ENCODE measurements at regions not wholly inside any gene's neighbourhood (a gene's known extent, or its start where the extent isn't known, plus 50 kb on each side); places are given as distances from the start of the nearest gene placed in this dataset.

DNA sequence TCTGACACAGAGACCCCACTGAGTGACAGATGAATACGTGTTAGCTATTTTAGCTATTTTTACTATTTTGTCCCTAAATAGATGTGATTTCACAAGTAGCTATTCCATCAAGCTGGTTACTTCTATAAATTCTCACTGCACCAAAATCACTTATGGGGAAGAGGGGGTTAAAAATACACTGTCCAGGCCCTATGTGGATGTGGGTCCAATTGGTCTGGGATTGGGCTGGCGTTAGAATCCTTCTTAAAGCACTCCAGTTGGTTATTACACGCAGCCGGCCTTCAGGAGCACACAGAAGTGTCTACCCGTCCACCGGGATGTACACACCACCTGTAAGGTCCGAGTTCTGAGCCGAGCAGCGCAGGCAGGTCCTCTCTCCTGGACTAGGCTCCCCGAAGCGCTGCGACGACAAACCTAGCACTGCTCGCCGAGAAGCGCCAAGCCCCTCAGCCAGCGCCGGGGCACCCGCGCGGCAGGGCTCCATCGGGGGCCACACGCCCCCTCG is 222.3 kb upstream of the MKLN1 start:
- peaks cover 7% of the 10 kb centered on the region for H3K36me3 ChIP-seq (ENCODE audit: insufficient read depth, low read length)
- DNase-seq (ENCODE audit: insufficient read length, low spot score, missing footprints), result peak; percentile 65
- H4K20me1 ChIP-seq (ENCODE audit: insufficient read depth, low read length), result peaks cover 38% of the 10 kb centered on the region
- TF ChIP-seq, protein P1, sequence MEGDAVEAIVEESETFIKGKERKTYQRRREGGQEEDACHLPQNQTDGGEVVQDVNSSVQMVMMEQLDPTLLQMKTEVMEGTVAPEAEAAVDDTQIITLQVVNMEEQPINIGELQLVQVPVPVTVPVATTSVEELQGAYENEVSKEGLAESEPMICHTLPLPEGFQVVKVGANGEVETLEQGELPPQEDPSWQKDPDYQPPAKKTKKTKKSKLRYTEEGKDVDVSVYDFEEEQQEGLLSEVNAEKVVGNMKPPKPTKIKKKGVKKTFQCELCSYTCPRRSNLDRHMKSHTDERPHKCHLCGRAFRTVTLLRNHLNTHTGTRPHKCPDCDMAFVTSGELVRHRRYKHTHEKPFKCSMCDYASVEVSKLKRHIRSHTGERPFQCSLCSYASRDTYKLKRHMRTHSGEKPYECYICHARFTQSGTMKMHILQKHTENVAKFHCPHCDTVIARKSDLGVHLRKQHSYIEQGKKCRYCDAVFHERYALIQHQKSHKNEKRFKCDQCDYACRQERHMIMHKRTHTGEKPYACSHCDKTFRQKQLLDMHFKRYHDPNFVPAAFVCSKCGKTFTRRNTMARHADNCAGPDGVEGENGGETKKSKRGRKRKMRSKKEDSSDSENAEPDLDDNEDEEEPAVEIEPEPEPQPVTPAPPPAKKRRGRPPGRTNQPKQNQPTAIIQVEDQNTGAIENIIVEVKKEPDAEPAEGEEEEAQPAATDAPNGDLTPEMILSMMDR (IDR thresholded peaks at IDR 0.05; ENCODE audit: extremely low read depth, low read depth, low read length), result no peak
- H3K4me2 ChIP-seq (ENCODE audit: insufficient read depth, low read length), result peak overlapping the region; percentile 84
- H3K9me3 ChIP-seq (ENCODE audit: low read depth, low read length), result no peaks in the 10 kb centered on the region
- H3K27me3 ChIP-seq (ENCODE audit: insufficient read depth, low read length), result no peaks in the 10 kb centered on the region
- peak overlapping the region; percentile 51 for H3K27ac ChIP-seq (ENCODE audit: low read depth, low read length)
- H3K79me2 ChIP-seq (ENCODE audit: insufficient read depth, low read length), result peaks cover 95% of the 10 kb centered on the region
- H2AFZ ChIP-seq (ENCODE audit: low read length), result no peak overlapping the region
- peak overlapping the region; percentile 71 for H3K4me3 ChIP-seq (ENCODE audit: insufficient read depth, low read length)
- H3K4me1 ChIP-seq (ENCODE audit: insufficient read depth, low read length), result peaks cover 38% of the 10 kb centered on the region

DNA sequence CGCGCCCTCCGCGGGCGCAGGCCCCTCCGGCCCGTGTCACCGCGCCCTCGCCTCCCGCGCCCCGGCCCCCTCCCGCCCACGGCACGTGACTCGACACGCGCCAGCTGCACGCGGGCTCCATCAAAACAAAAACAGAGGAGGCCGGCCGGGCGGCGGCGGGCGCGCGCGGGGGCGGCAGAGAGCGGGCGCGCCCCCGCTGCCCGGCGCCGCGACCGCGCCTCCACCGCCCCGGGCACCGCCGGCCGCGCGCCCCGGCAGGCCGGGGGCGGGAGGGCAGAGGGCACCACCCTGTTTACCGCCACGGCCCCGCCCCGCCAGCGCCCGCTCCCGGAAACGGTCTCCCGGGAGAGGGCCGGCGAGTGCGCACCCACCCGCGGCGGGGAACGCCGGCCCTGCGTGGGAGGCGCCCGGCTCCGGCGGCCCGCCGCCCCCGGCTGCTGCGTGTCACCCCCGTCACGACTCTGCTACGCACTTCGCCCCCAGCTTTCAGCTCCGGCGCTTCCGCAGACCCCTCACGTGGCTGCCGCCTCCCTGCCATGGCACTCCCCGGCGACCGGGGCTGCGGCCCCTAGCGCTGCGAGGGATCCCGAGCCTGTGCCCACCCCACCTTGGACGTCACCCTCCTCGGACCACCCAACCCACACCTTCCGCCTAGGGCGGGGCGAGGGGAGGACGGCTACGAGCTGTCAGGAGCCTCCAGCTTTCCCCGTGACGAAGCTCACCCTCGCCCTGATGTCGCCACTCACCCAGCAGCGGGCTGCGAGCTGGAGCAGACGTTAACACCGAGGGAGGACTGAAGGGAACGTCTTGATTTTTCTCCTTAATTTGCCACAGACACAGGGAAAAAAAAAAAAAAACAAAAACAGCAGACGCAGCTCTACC is 221.6 kb upstream of the MKLN1 start:
- Histone ChIP-seq H2AFZ (ENCODE audit: low read length) (peak overlapping the region; percentile 58), H3K79me2 (ENCODE audit: insufficient read depth, low read length) (peaks cover 93% of the 10 kb centered on the region)

DNA sequence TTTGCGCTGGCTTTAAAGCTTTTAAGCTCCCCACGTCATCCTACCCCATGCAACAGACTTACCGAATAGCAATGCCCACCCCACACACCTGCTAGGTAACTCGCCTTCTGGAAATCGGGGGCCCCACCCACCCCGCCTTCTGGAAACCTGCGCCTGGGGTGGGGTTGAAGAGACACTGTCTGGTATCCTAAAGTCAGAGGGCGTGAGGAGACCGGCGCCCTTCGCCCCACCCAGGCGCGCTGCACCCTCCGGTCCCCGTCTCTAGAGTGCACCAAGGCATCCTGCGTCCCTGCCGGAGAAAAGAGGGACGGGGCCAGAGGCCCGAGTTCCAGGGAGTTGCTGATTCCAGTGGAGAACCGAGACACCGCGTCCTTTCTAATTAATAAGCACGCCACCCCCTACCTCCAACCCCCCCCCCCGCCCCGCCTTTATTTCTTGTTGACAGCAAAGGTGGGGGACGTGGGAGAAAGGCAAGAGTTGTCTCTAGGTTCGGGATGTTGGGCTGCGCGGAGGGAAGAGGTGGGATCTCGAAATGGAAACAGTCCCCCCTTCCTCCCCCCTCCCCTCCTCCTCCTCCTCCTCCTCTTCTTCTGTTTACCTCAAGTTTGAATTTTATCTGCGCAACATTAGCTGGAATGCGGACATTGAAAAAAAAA is 220.9 kb upstream of the MKLN1 start:
- Histone ChIP-seq H3K4me1 (ENCODE audit: insufficient read depth, low read length) (peaks cover 49% of the 10 kb centered on the region), H3K79me2 (ENCODE audit: insufficient read depth, low read length) (peaks cover 88% of the 10 kb centered on the region)
- peak; percentile 90 for DNase-seq (ENCODE audit: insufficient read length, low spot score, missing footprints)

More for the DNA sequence above, 221.6 kb upstream of the MKLN1 start:
- Histone ChIP-seq H3K9me3 (ENCODE audit: low read depth, low read length) (no peaks in the 10 kb centered on the region), H3K4me3 (ENCODE audit: insufficient read depth, low read length) (peak overlapping the region; percentile 91), H3K36me3 (ENCODE audit: insufficient read depth, low read length) (peaks cover 3% of the 10 kb centered on the region), H3K27me3 (ENCODE audit: insufficient read depth, low read length) (no peaks in the 10 kb centered on the region), H3K4me2 (ENCODE audit: insufficient read depth, low read length) (peak overlapping the region; percentile 84), H3K4me1 (ENCODE audit: insufficient read depth, low read length) (peaks cover 45% of the 10 kb centered on the region), H4K20me1 (ENCODE audit: insufficient read depth, low read length) (peaks cover 38% of the 10 kb centered on the region), H3K27ac (ENCODE audit: low read depth, low read length) (peak overlapping the region; percentile 97)
- DNase-seq (ENCODE audit: insufficient read length, low spot score, missing footprints), result peak; percentile 96
- TF ChIP-seq, protein P1 (IDR thresholded peaks at IDR 0.05; ENCODE audit: extremely low read depth, low read depth, low read length), result no peak

More for the DNA sequence above, 220.9 kb upstream of the MKLN1 start:
- Histone ChIP-seq H3K9me3 (ENCODE audit: low read depth, low read length) (no peaks in the 10 kb centered on the region), H3K4me3 (ENCODE audit: insufficient read depth, low read length) (peak overlapping the region; percentile 91), H3K4me2 (ENCODE audit: insufficient read depth, low read length) (peak overlapping the region; percentile 80), H2AFZ (ENCODE audit: low read length) (peak overlapping the region; percentile 47), H3K27ac (ENCODE audit: low read depth, low read length) (peak overlapping the region; percentile 97), H3K36me3 (ENCODE audit: insufficient read depth, low read length) (peaks cover 3% of the 10 kb centered on the region), H4K20me1 (ENCODE audit: insufficient read depth, low read length) (peaks cover 35% of the 10 kb centered on the region), H3K27me3 (ENCODE audit: insufficient read depth, low read length) (no peaks in the 10 kb centered on the region)
- TF ChIP-seq, protein P1 (IDR thresholded peaks at IDR 0.05; ENCODE audit: extremely low read depth, low read depth, low read length), result no peak
